Endothelial cell of umbilical vein (primary cell): ENCODE measurements at regions not wholly inside any gene's neighbourhood (a gene's known extent, or its start where the extent isn't known, plus 50 kb on each side); places are given as distances from the start of the nearest gene placed in this dataset.
A peak's percentile ranks its signal among the peaks of the same experiment; 100 is the strongest.

ENCODE experiments used
- BruUV-seq: library from RNA; stranded (reverse); fragments of 400-500 nt; replicated peaks from 2 replicates; lab custom pipeline; 2021; lab: Mats Ljungman, UMichigan
- CTCF ChIA-PET: fragments of 300-600, 350-600 bp; sonication (Branson Sonifier 250); formaldehyde crosslinking; loops from one replicate; lab custom pipeline; 2021; ENCODE audit warnings: antibody characterized with exemption, inconsistent platforms; lab: Charles Lee
- POLR2A ChIA-PET: fragments of 300-600, 350-600 bp; sonication (Branson Sonifier 250); formaldehyde crosslinking; loops from one replicate; lab custom pipeline; 2021; ENCODE audit warnings: antibody characterized with exemption, inconsistent platforms; lab: Charles Lee
- DNase-seq: peaks from one replicate; pipeline ENCODE4 v3.0.0-alpha.2; 2011; ENCODE audit warnings: low read depth, low spot score
- FAIRE-seq: peaks from 2 replicates; lab custom pipeline; 2011; peaks lifted over from hg19 to GRCh38; lab: Jason Lieb, UNC
- H2AFZ ChIP-seq: 2 replicates; pipeline ENCODE4 v1.6.0; 2012; ENCODE audit warnings: low read depth, low read length, control low read depth, inconsistent platforms
- H3K27ac ChIP-seq: 2 replicates; pipeline ENCODE4 v1.5.1; 2011; ENCODE audit warnings: low read depth, mild to moderate bottlenecking, control low read depth, low read length, moderate library complexity; ENCODE audit not compliant: insufficient read depth
- H3K27me3 ChIP-seq, 2 experiments: 2 replicates each; pipeline versions ENCODE4 v1.6.0 to v1.6.1; 2011; ENCODE audit warnings: low read length in 2 of 2, mixed read lengths in 1 of 2; ENCODE audit not compliant: control insufficient read depth in 2 of 2, insufficient read depth in 2 of 2
- H3K36me3 ChIP-seq, 2 experiments: 2 replicates in 1 of 2; 3 replicates in 1 of 2; pipeline ENCODE4 v1.5.1; 2011; ENCODE audit warnings: low read length in 2 of 2, mild to moderate bottlenecking in 1 of 2, moderate library complexity in 1 of 2; ENCODE audit not compliant: control insufficient read depth in 2 of 2, insufficient read depth in 2 of 2; ENCODE audit errors: extremely low read depth in 1 of 2
- H3K4me1 ChIP-seq: 3 replicates; pipeline ENCODE4 v1.5.1; 2011; ENCODE audit warnings: mild to moderate bottlenecking, low read length; ENCODE audit not compliant: control insufficient read depth, insufficient read depth; ENCODE audit errors: extremely low read depth
- H3K4me2 ChIP-seq: 2 replicates; pipeline ENCODE4 v1.6.1; 2011; ENCODE audit warnings: low read length, control low read depth, mixed read lengths; ENCODE audit not compliant: insufficient read depth
- H3K4me3 ChIP-seq, 3 experiments: fragments of 200-600 bp in 1 of 3; sonication (generic), shearing (Covaris generic) in 1 of 3; replicated peaks in 1 of 3; 2 replicates each; pipeline ENCODE4 v1.5.1; 2011 to 2016; ENCODE audit warnings: control low read depth in 3 of 3, low read length in 3 of 3, mild to moderate bottlenecking in 2 of 3, inconsistent platforms in 1 of 3, low read depth in 1 of 3, moderate library complexity in 1 of 3; ENCODE audit not compliant: insufficient read depth in 1 of 3
- H3K79me2 ChIP-seq: 2 replicates; pipeline ENCODE4 v1.6.0; 2012; ENCODE audit warnings: low read length, inconsistent platforms; ENCODE audit not compliant: control insufficient read depth, insufficient read depth
- H3K9ac ChIP-seq: replicated peaks from 2 replicates; pipeline ENCODE3; 2011; ENCODE audit warnings: low read length, control low read depth; ENCODE audit not compliant: insufficient read depth; ENCODE audit errors: extremely low read depth
- H3K9me1 ChIP-seq: replicated peaks from 3 replicates; pipeline ENCODE4 v1.6.0; 2011; ENCODE audit warnings: mild to moderate bottlenecking, low read length; ENCODE audit not compliant: control insufficient read depth, insufficient read depth; ENCODE audit errors: extremely low read depth
- H3K9me3 ChIP-seq: replicated peaks from 2 replicates; pipeline ENCODE4 v1.5.1; 2012; ENCODE audit warnings: low read length, inconsistent platforms; ENCODE audit not compliant: control insufficient read depth, insufficient read depth
- H4K20me1 ChIP-seq: replicated peaks from 2 replicates; pipeline ENCODE3; 2011; ENCODE audit warnings: mild to moderate bottlenecking, low read length; ENCODE audit not compliant: control insufficient read depth, insufficient read depth; ENCODE audit errors: extremely low read depth
- CTCF ChIP-seq, 2 donors: IDR thresholded peaks; 1 replicate in 1 of 2; 2 replicates in 1 of 2; pipeline ENCODE4 v1.5.1; 2011; ENCODE audit warnings: low read length in 2 of 2, mild to moderate bottlenecking in 2 of 2, moderate library complexity in 2 of 2, control low read depth in 1 of 2, inconsistent platforms in 1 of 2, low read depth in 1 of 2; ENCODE audit not compliant: insufficient read depth in 1 of 2; ENCODE audit errors: extremely low read depth in 1 of 2
- EZH2 ChIP-seq: IDR thresholded peaks from 2 replicates; pipeline ENCODE4 v1.6.1; 2012; ENCODE audit warnings: borderline replicate concordance, low read depth, mild to moderate bottlenecking, moderate library complexity, low read length, inconsistent platforms; ENCODE audit not compliant: severe bottlenecking
- FOS ChIP-seq: IDR thresholded peaks from 2 replicates; pipeline ENCODE4 v1.6.1; 2011; ENCODE audit warnings: mild to moderate bottlenecking, low read length, moderate library complexity, borderline replicate concordance; ENCODE audit not compliant: insufficient read depth
- GATA2 ChIP-seq: IDR thresholded peaks from 2 replicates; pipeline ENCODE4 v1.7.0; 2011; ENCODE audit warnings: low read depth, mild to moderate bottlenecking, moderate library complexity, mixed read lengths, low read length; ENCODE audit not compliant: insufficient read length, insufficient read depth
- JUN ChIP-seq: IDR thresholded peaks from 2 replicates; pipeline ENCODE4 v1.6.1; 2011; ENCODE audit warnings: borderline replicate concordance, low read depth; ENCODE audit not compliant: insufficient read length, insufficient read depth
- MYC ChIP-seq: IDR thresholded peaks from one replicate; pipeline ENCODE4 v1.6.1; 2011; ENCODE audit warnings: mild to moderate bottlenecking, low read depth, low read length
- POLR2A ChIP-seq: IDR thresholded peaks from 2 replicates; pipeline ENCODE4 v1.6.1; 2012; ENCODE audit warnings: low read depth, mild to moderate bottlenecking, control low read depth, low read length
- POLR2AphosphoS5 ChIP-seq: IDR thresholded peaks from 2 replicates; pipeline ENCODE4 v1.6.1; 2012; ENCODE audit warnings: low read depth, mild to moderate bottlenecking, control low read depth, low read length, moderate library complexity; ENCODE audit not compliant: insufficient read depth
- dilution Hi-C: fragments of 300-500 bp; cut with MboI; formaldehyde crosslinking; loops from one replicate; pipeline ENCODE4 v1.15.0; 2019; ENCODE audit warnings: low sequenced_read_pairs; ENCODE audit not compliant: extremely low pct_ligation_motif_present
- intact Hi-C: fragments of 100-400 bp; cut with micrococcal nuclease; formaldehyde crosslinking; loops from one replicate; pipeline ENCODE4 v1.10.0; 2022
- TF ChIP-seq, protein P1 (sequence below): IDR thresholded peaks from 2 replicates; pipeline ENCODE4 v1.6.1; 2011; ENCODE audit not compliant: insufficient read depth, insufficient read length

DNA sequence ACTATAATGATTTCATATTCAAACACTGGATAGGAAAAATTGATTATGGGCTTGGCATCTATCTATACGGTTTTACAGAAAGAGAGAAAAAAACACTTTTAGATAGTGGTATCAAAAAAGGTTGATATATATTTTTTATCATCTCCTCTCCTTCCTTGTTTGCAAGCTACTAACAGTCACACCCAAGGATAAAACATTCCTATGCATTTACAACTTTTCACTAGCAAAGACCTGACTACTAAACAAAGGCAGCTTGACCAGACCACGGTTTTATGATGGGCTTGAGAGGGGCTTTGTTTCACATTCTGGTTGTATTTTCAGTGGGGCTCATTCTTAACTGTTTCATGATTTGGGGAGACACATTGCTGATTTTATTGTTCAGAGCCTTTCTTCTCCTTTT is 477.6 kb upstream of the CITED2 start:
- CTCF ChIA-PET = interaction anchor here (1.5 kb wide), 1 partner anchor 30 kb away, joined by 3 read pairs; no protein-coding TSS in a partner anchor
- no peaks in the 10 kb centered on the region for H3K4me1 ChIP-seq
- no peaks in the 10 kb centered on the region for H3K79me2 ChIP-seq
- no peaks in the 10 kb centered on the region for H3K9me1 ChIP-seq
- intact Hi-C loops = no loop called here
- BruUV-seq = no TSS peak
- DNase-seq (no peak), FAIRE-seq (no peak)
- H3K9me3 ChIP-seq = no peaks in the 10 kb centered on the region
- dilution Hi-C loops = no loop called here
- H2AFZ ChIP-seq = no peak overlapping the region
- H3K27me3 ChIP-seq = no peaks in the 10 kb centered on the region
- no peaks in the 10 kb centered on the region for H4K20me1 ChIP-seq
- TF ChIP-seq POLR2AphosphoS5 = no peak
- TF ChIP-seq GATA2 = no peak
- no peak for TF ChIP-seq JUN
- no peak for TF ChIP-seq CTCF (IDR thresholded peaks at IDR 0.05; ENCODE audit: extremely low read depth in 1 of 2, insufficient read depth in 1 of 2, low read depth in 1 of 2, low read length in 2 of 2)
- TF ChIP-seq, protein P1, sequence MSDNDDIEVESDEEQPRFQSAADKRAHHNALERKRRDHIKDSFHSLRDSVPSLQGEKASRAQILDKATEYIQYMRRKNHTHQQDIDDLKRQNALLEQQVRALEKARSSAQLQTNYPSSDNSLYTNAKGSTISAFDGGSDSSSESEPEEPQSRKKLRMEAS = no peak
- TF ChIP-seq FOS = no peak
- no peak for TF ChIP-seq POLR2A
- no peak for TF ChIP-seq MYC
- no peak for TF ChIP-seq EZH2
- no peak overlapping the region for H3K9ac ChIP-seq
- POLR2A ChIA-PET = no interaction called here
- H3K4me3 ChIP-seq = no peak overlapping the region
- no peak overlapping the region for H3K27ac ChIP-seq
- peak overlapping the region; percentile 24 for H3K4me2 ChIP-seq
- no peaks in the 10 kb centered on the region for H3K36me3 ChIP-seq
